ENCODE measurements at regions not wholly inside any gene's neighbourhood (a gene's known extent, or its start where the extent isn't known, plus 50 kb on each side); places are given as distances from the start of the nearest gene placed in this dataset.

GRCh38 chr21:20720623-20721022, 277.6 kb upstream of the NCAM2 start:
- Mint-ChIP-seq H3K27ac (no peak overlapping the region), H3K27me3 (no peaks in the 10 kb centered on the region), H3K9me3 (peaks cover 4% of the 10 kb centered on the region), H3K4me1 (ENCODE audit: low read depth) (no peaks in the 10 kb centered on the region), H3K36me3 (ENCODE audit: low read depth) (no peaks in the 10 kb centered on the region), H3K4me3 (no peak overlapping the region)
- no peak for TF ChIP-seq CTCF (IDR thresholded peaks at IDR 0.05)
- POLR2A ChIA-PET = no interaction called here
- intact Hi-C loops (cut with micrococcal nuclease) = no loop called here
- CTCF ChIA-PET = no interaction called here
- DNase-seq (no peak), ATAC-seq (no peak)

GRCh38 chr21:20721151-20721550, 277.1 kb upstream of the NCAM2 start:
- ChIA-PET POLR2A (no interaction called here), CTCF (no interaction called here)
- DNase-seq (no peak), ATAC-seq (no peak)
- intact Hi-C loops (cut with micrococcal nuclease) = no loop called here
- Mint-ChIP-seq H3K4me3 (no peak overlapping the region), H3K9me3 (peaks cover 4% of the 10 kb centered on the region), H3K4me1 (ENCODE audit: low read depth) (no peaks in the 10 kb centered on the region), H3K27me3 (no peaks in the 10 kb centered on the region), H3K27ac (no peak overlapping the region), H3K36me3 (ENCODE audit: low read depth) (no peaks in the 10 kb centered on the region)
- TF ChIP-seq CTCF (IDR thresholded peaks at IDR 0.05) = no peak

- no peak overlapping the region for H3K4me3 Mint-ChIP-seq
- no peak overlapping the region for H3K27ac Mint-ChIP-seq
- ATAC-seq (no peak), DNase-seq (no peak)
- intact Hi-C loops (cut with micrococcal nuclease) = no loop called here
- H3K4me1 Mint-ChIP-seq (ENCODE audit: low read depth) = no peaks in the 10 kb centered on the region
- POLR2A ChIA-PET = no interaction called here
- CTCF ChIA-PET = no interaction called here
- no peaks in the 10 kb centered on the region for H3K27me3 Mint-ChIP-seq
- H3K9me3 Mint-ChIP-seq = no peaks in the 10 kb centered on the region
- TF ChIP-seq CTCF (IDR thresholded peaks at IDR 0.05) = no peak
- H3K36me3 Mint-ChIP-seq (ENCODE audit: low read depth) = no peaks in the 10 kb centered on the region
Observed at GRCh38 chr21:20728691-20729090, 269.5 kb upstream of the NCAM2 start.

GRCh38 chr21:20729376-20729775, 268.8 kb upstream of the NCAM2 start:
- no peaks in the 10 kb centered on the region for H3K36me3 Mint-ChIP-seq (ENCODE audit: low read depth)
- no peaks in the 10 kb centered on the region for H3K4me1 Mint-ChIP-seq (ENCODE audit: low read depth)
- no peaks in the 10 kb centered on the region for H3K27me3 Mint-ChIP-seq
- TF ChIP-seq CTCF (IDR thresholded peaks at IDR 0.05) = no peak
- no peak overlapping the region for H3K27ac Mint-ChIP-seq
- no peak for DNase-seq
- no peak overlapping the region for H3K4me3 Mint-ChIP-seq
- CTCF ChIA-PET = no interaction called here
- no peaks in the 10 kb centered on the region for H3K9me3 Mint-ChIP-seq
- ATAC-seq = no peak
- POLR2A ChIA-PET = no interaction called here
- intact Hi-C loops (cut with micrococcal nuclease) = no loop called here

GRCh38 chr21:20730441-20730840, 267.8 kb upstream of the NCAM2 start:
- no peaks in the 10 kb centered on the region for H3K27me3 Mint-ChIP-seq
- H3K4me3 Mint-ChIP-seq = no peak overlapping the region
- no peak for TF ChIP-seq CTCF (IDR thresholded peaks at IDR 0.05)
- H3K27ac Mint-ChIP-seq = no peak overlapping the region
- no peak for ATAC-seq
- CTCF ChIA-PET = no interaction called here
- H3K36me3 Mint-ChIP-seq (ENCODE audit: low read depth) = no peaks in the 10 kb centered on the region
- H3K9me3 Mint-ChIP-seq = no peaks in the 10 kb centered on the region
- POLR2A ChIA-PET = no interaction called here
- intact Hi-C loops (cut with micrococcal nuclease) = no loop called here
- H3K4me1 Mint-ChIP-seq (ENCODE audit: low read depth) = no peaks in the 10 kb centered on the region
- DNase-seq = no peak
